Neural progenitor cell (in vitro differentiated cells): ENCODE measurements at regions not wholly inside any gene's neighbourhood (a gene's known extent, or its start where the extent isn't known, plus 50 kb on each side); places are given as distances from the start of the nearest gene placed in this dataset.

Experiments used
- DNase-seq: peaks from one replicate; pipeline ENCODE4 v3.0.0-alpha.2; 2016; ENCODE audit warnings: low spot score
- H2AFZ ChIP-seq: fragments of 200-600 bp; sonication (generic); replicated peaks from 2 replicates; pipeline ENCODE4 v1.6.1; 2016; ENCODE audit warnings: antibody characterized with exemption
- H3F3A ChIP-seq: fragments of 200-600 bp; sonication (generic); 2 replicates; pipeline ENCODE4 v1.6.1; 2016; ENCODE audit warnings: antibody characterized with exemption, low read depth
- H3K27ac ChIP-seq: fragments of 200-600 bp; sonication (generic); 2 replicates; pipeline ENCODE4 v1.5.1; 2016; ENCODE audit warnings: mild to moderate bottlenecking
- H3K27me3 ChIP-seq: fragments of 200-600 bp; sonication (generic); 2 replicates; pipeline ENCODE4 v1.6.1; 2016; ENCODE audit warnings: mild to moderate bottlenecking, moderate library complexity
- H3K36me3 ChIP-seq: fragments of 200-600 bp; sonication (generic); 2 replicates; pipeline ENCODE4 v1.5.1; 2016
- H3K4me1 ChIP-seq: fragments of 200-600 bp; sonication (generic); 2 replicates; pipeline ENCODE4 v1.6.1; 2016; ENCODE audit warnings: mixed run types
- H3K4me2 ChIP-seq: fragments of 200-600 bp; sonication (generic); 2 replicates; pipeline ENCODE4 v1.6.1; 2016
- H3K4me3 ChIP-seq: fragments of 200-600 bp; sonication (generic); 2 replicates; pipeline ENCODE4 v1.5.1; 2016
- H3K79me2 ChIP-seq: fragments of 200-600 bp; sonication (generic); 2 replicates; pipeline ENCODE4 v1.6.1; 2016; ENCODE audit warnings: low read depth
- H3K9ac ChIP-seq: fragments of 200-600 bp; sonication (generic); 2 replicates; pipeline ENCODE4 v1.6.1; 2016
- H3K9me3 ChIP-seq: fragments of 200-600 bp; sonication (generic); 2 replicates; pipeline ENCODE4 v1.5.1; 2016; ENCODE audit warnings: low read depth
- H4K20me1 ChIP-seq: fragments of 200-600 bp; sonication (generic); 2 replicates; pipeline ENCODE4 v1.6.1; 2016; ENCODE audit warnings: low read depth
- H3K27ac Mint-ChIP-seq: 3 replicates; pipeline ENCODE4 v1.8.0; 2021; ENCODE audit warnings: mixed read lengths
- H3K27me3 Mint-ChIP-seq: 2 replicates; pipeline ENCODE4 v1.8.0; 2022; ENCODE audit warnings: low read depth, mild to moderate bottlenecking, inconsistent platforms, moderate library complexity, mixed read lengths; ENCODE audit not compliant: insufficient read depth
- H3K36me3 Mint-ChIP-seq: 3 replicates; pipeline ENCODE4 v1.8.0; 2021; ENCODE audit warnings: mixed read lengths
- H3K4me1 Mint-ChIP-seq: 3 replicates; pipeline ENCODE4 v1.8.0; 2021; ENCODE audit warnings: mixed read lengths
- H3K4me3 Mint-ChIP-seq: 3 replicates; pipeline ENCODE4 v1.8.0; 2021; ENCODE audit warnings: mild to moderate bottlenecking, moderate library complexity, mixed read lengths
- H3K9me3 Mint-ChIP-seq: 3 replicates; pipeline ENCODE4 v1.8.0; 2020; ENCODE audit warnings: mixed read lengths
- CTCF ChIP-seq: fragments of 200-600 bp; sonication (generic); IDR thresholded peaks from 2 replicates; pipeline ENCODE4 v1.5.1; 2017; ENCODE audit warnings: antibody characterized with exemption, mild to moderate bottlenecking
- EZH2 ChIP-seq: fragments of 200-600 bp; sonication (generic); IDR thresholded peaks from 2 replicates; pipeline ENCODE4 v1.6.1; 2017; ENCODE audit warnings: antibody characterized with exemption, mild to moderate bottlenecking, moderate library complexity
- EZH2phosphoT487 ChIP-seq: fragments of 200-600 bp; sonication (generic); IDR thresholded peaks from 2 replicates; pipeline ENCODE4 v1.6.1; 2017; ENCODE audit warnings: antibody characterized with exemption

- Histone ChIP-seq H3K4me3 (no peak overlapping the region), H3F3A (peaks cover 10% of the 10 kb centered on the region), H2AFZ (no peak overlapping the region), H3K36me3 (no peaks in the 10 kb centered on the region), H3K4me2 (no peak overlapping the region), H3K79me2 (no peaks in the 10 kb centered on the region), H3K27me3 (no peaks in the 10 kb centered on the region), H4K20me1 (no peaks in the 10 kb centered on the region), H3K9me3 (no peaks in the 10 kb centered on the region), H3K9ac (no peak overlapping the region), H3K4me1 (peaks cover 11% of the 10 kb centered on the region), H3K27ac (no peak overlapping the region)
- Mint-ChIP-seq H3K4me3 (no peak overlapping the region), H3K4me1 (peaks cover 23% of the 10 kb centered on the region), H3K9me3 (no peaks in the 10 kb centered on the region), H3K27me3 (no peaks in the 10 kb centered on the region), H3K27ac (no peak overlapping the region), H3K36me3 (no peaks in the 10 kb centered on the region)
- peak; percentile 23 for TF ChIP-seq CTCF
- no peak for TF ChIP-seq EZH2phosphoT487
- no peak for DNase-seq
These were observed 86.3 kb downstream of the DACT2 start for GRCh38 chr6:168232989-168233874.

- peaks cover 25% of the 10 kb centered on the region for H3K4me1 Mint-ChIP-seq
These were observed 87.0 kb downstream of the DACT2 start for GRCh38 chr6:168232528-168232927.

GRCh38 chr6:168232062-168232461 lies 87.5 kb downstream of the DACT2 start:
- no peak overlapping the region for H3K9ac ChIP-seq
- H3K79me2 ChIP-seq: no peaks in the 10 kb centered on the region
- no peak for DNase-seq
- no peak overlapping the region for H3K4me3 ChIP-seq
- peak overlapping the region; percentile 11 for H3K4me2 ChIP-seq
- H3K9me3 ChIP-seq: no peaks in the 10 kb centered on the region
- H3K27me3 ChIP-seq: no peaks in the 10 kb centered on the region
- Mint-ChIP-seq H3K4me3 (no peak overlapping the region), H3K27ac (no peak overlapping the region), H3K36me3 (no peaks in the 10 kb centered on the region), H3K27me3 (peaks cover 2% of the 10 kb centered on the region), H3K9me3 (no peaks in the 10 kb centered on the region), H3K4me1 (peaks cover 28% of the 10 kb centered on the region)
- H3K36me3 ChIP-seq: no peaks in the 10 kb centered on the region
- H2AFZ ChIP-seq: peak overlapping the region; percentile 82
- no peak for TF ChIP-seq EZH2
- TF ChIP-seq EZH2phosphoT487: no peak
- TF ChIP-seq CTCF: no peak
- H3K27ac ChIP-seq: no peak overlapping the region
- H3F3A ChIP-seq: peaks cover 10% of the 10 kb centered on the region
- H4K20me1 ChIP-seq: no peaks in the 10 kb centered on the region
- peaks cover 12% of the 10 kb centered on the region for H3K4me1 ChIP-seq

More at GRCh38 chr6:168232528-168232927, 87.0 kb downstream of the DACT2 start:
- H3K4me2 ChIP-seq: peak overlapping the region; percentile 11
- no peaks in the 10 kb centered on the region for H3K9me3 Mint-ChIP-seq
- H3K27me3 Mint-ChIP-seq: no peaks in the 10 kb centered on the region
- H3K27ac Mint-ChIP-seq: no peak overlapping the region
- no peaks in the 10 kb centered on the region for H3K27me3 ChIP-seq
- H3K36me3 Mint-ChIP-seq: no peaks in the 10 kb centered on the region
- peaks cover 11% of the 10 kb centered on the region for H3K4me1 ChIP-seq
- H3K36me3 ChIP-seq: no peaks in the 10 kb centered on the region
- H3F3A ChIP-seq: peaks cover 10% of the 10 kb centered on the region
- H3K9me3 ChIP-seq: no peaks in the 10 kb centered on the region
- no peak overlapping the region for H3K9ac ChIP-seq
- H4K20me1 ChIP-seq: no peaks in the 10 kb centered on the region
- peak overlapping the region; percentile 82 for H2AFZ ChIP-seq
- no peak overlapping the region for H3K4me3 ChIP-seq
- no peak overlapping the region for H3K4me3 Mint-ChIP-seq
- TF ChIP-seq EZH2phosphoT487 (no peak), CTCF (no peak), EZH2 (no peak)
- no peak overlapping the region for H3K27ac ChIP-seq
- no peaks in the 10 kb centered on the region for H3K79me2 ChIP-seq
- DNase-seq: no peak
